Fibroblast of the aortic adventitia (primary cell): ENCODE measurements at regions not wholly inside any gene's neighbourhood (a gene's known extent, or its start where the extent isn't known, plus 50 kb on each side); places are given as distances from the start of the nearest gene placed in this dataset.

Experiments used
- DNase-seq: peaks from one replicate; pipeline ENCODE4 v3.0.0-alpha.2; 2010; ENCODE audit warnings: low read depth
- H3K4me3 ChIP-seq: 2 replicates; pipeline ENCODE4 v1.5.1; 2011; ENCODE audit warnings: low read depth, mild to moderate bottlenecking, control low read depth, low read length, moderate library complexity
- CTCF ChIP-seq: IDR thresholded peaks from 2 replicates; pipeline ENCODE4 v1.5.1; 2011; ENCODE audit warnings: mild to moderate bottlenecking, low read length, control low read depth, inconsistent platforms; ENCODE audit not compliant: insufficient read depth

- no peak for TF ChIP-seq CTCF
- H3K4me3 ChIP-seq = no peak overlapping the region
- no peak for DNase-seq
Observed at GRCh38 chr7:22660293-22660692, 66.7 kb upstream of the IL6 start.

GRCh38 chr7:22659741-22660140 is 67.3 kb upstream of the IL6 start:
- TF ChIP-seq CTCF = no peak
- no peak overlapping the region for H3K4me3 ChIP-seq
- peak; percentile 73 for DNase-seq

- no peak for DNase-seq
- no peak for TF ChIP-seq CTCF
Observed at GRCh38 chr7:22658031-22658430, 69.0 kb upstream of the IL6 start.

GRCh38 chr7:22657479-22657878 is 69.5 kb upstream of the IL6 start:
- H3K4me3 ChIP-seq = no peak overlapping the region
- no peak for DNase-seq
- no peak for TF ChIP-seq CTCF

More at GRCh38 chr7:22658031-22658430, 69.0 kb upstream of the IL6 start:
- H3K4me3 ChIP-seq = no peak overlapping the region

GRCh38 chr7:22655781-22656180 is 71.2 kb upstream of the IL6 start:
- DNase-seq = no peak
- no peak overlapping the region for H3K4me3 ChIP-seq
- no peak for TF ChIP-seq CTCF

GRCh38 chr7:22654831-22655230 is 72.2 kb upstream of the IL6 start:
- H3K4me3 ChIP-seq = no peak overlapping the region
- TF ChIP-seq CTCF = no peak
- no peak for DNase-seq

GRCh38 chr7:22653951-22654350 is 73.0 kb upstream of the IL6 start:
- TF ChIP-seq CTCF = no peak
- H3K4me3 ChIP-seq = no peak overlapping the region
- DNase-seq = no peak
